Tibial artery (tissue), 4 donors: ENCODE measurements at regions not wholly inside any gene's neighbourhood (a gene's known extent, or its start where the extent isn't known, plus 50 kb on each side); places are given as distances from the start of the nearest gene placed in this dataset.

Experiments
- DNase-seq, 2 donors: peaks; one replicate each; pipeline ENCODE4 v3.0.0-alpha.2; 2019
- H3K27ac ChIP-seq, 2 donors: fragments of 200-600 bp; sonication (generic) in 1 of 2; 1 replicate in 1 of 2; 2 replicates in 1 of 2; pipeline ENCODE4 v1.5.1; 2018 to 2019; ENCODE audit warnings: mild to moderate bottlenecking in 1 of 2
- H3K27me3 ChIP-seq, 2 donors: fragments of 200-600 bp; sonication (generic) in 1 of 2; one replicate each; pipeline versions ENCODE4 v1.5.1 to v1.6.0; 2016 to 2019
- H3K36me3 ChIP-seq, 3 donors: fragments of 200-600 bp; sonication (generic) in 2 of 3; one replicate each; pipeline ENCODE4 v1.5.1; 2016 to 2019; ENCODE audit warnings: mild to moderate bottlenecking in 2 of 3
- H3K4me1 ChIP-seq, 4 donors: fragments of 200-600 bp; sonication (generic) in 2 of 4; 1 replicate in 3 of 4; 2 replicates in 1 of 4; pipeline ENCODE4 v1.5.1; 2016 to 2019
- H3K4me3 ChIP-seq, 2 donors: fragments of 200-600 bp; sonication (generic) in 1 of 2; 1 replicate in 1 of 2; 2 replicates in 1 of 2; pipeline ENCODE4 v1.5.1; 2018 to 2019; ENCODE audit warnings: mild to moderate bottlenecking in 2 of 2
- H3K9me3 ChIP-seq, 3 donors: fragments of 200-600 bp; sonication (generic) in 1 of 3; one replicate each; pipeline ENCODE4 v1.5.1; 2016 to 2019
- CTCF ChIP-seq, 2 experiments: fragments of 200-600 bp in 1 of 2; fragments of 450-650 bp in 1 of 2; IDR thresholded peaks; one replicate each; pipeline ENCODE4 v1.5.1; 2017 to 2019; ENCODE audit warnings: antibody characterized with exemption in 2 of 2, mild to moderate bottlenecking in 1 of 2, moderate library complexity in 1 of 2
- intact Hi-C: fragments of 100-400 bp; cut with DNase I; formaldehyde crosslinking; loops from one replicate; pipeline ENCODE4 v1.15.0; 2023; ENCODE audit warnings: low total_unique reads

GRCh38 chr12:70069221-70070105 is 173.8 kb upstream of the CNOT2 start:
- DNase-seq = no peak
- intact Hi-C loops = no loop called here

GRCh38 chr12:70070494-70071007 is 172.7 kb upstream of the CNOT2 start:
- H3K4me3 ChIP-seq = no peak overlapping the region
- H3K9me3 ChIP-seq = no peaks in the 10 kb centered on the region
- H3K27ac ChIP-seq = no peak overlapping the region
- H3K36me3 ChIP-seq = no peaks in the 10 kb centered on the region
- no peaks in the 10 kb centered on the region for H3K27me3 ChIP-seq
- no peak for TF ChIP-seq CTCF (IDR thresholded peaks at IDR 0.05)
- no peak for DNase-seq
- intact Hi-C loops = no loop called here
- no peaks in the 10 kb centered on the region for H3K4me1 ChIP-seq

More at GRCh38 chr12:70069221-70070105, 173.8 kb upstream of the CNOT2 start:
- no peak for TF ChIP-seq CTCF (IDR thresholded peaks at IDR 0.05)
- Histone ChIP-seq H3K36me3 (no peaks in the 10 kb centered on the region), H3K4me3 (no peak overlapping the region), H3K9me3 (no peaks in the 10 kb centered on the region), H3K27me3 (no peaks in the 10 kb centered on the region), H3K4me1 (no peaks in the 10 kb centered on the region), H3K27ac (no peak overlapping the region)

DNA sequence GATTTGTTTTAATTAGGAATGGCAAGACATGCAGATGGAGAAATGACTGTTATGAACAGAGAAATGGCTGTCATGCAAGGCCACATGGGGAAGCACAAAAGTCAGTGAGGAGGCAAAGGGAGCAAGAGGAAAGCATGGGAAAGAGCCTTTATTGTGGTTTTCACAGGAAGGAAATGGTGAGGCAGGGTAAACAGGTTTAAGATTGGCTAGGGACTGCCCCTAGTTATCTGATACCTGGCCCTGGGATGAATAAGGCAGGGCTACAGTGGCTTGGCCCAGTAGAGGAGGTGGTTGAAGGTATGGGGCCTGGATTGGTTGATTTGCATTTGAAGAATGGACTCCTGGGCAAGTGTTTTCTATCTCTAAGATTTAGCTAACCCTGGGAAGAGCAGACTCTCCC is 168.7 kb upstream of the CNOT2 start:
- no peak overlapping the region for H3K4me3 ChIP-seq
- no peaks in the 10 kb centered on the region for H3K36me3 ChIP-seq
- no peak for DNase-seq
- H3K9me3 ChIP-seq = no peaks in the 10 kb centered on the region
- no peak overlapping the region for H3K27ac ChIP-seq
- intact Hi-C loops = no loop called here
- no peak for TF ChIP-seq CTCF (IDR thresholded peaks at IDR 0.05)
- no peaks in the 10 kb centered on the region for H3K4me1 ChIP-seq
- H3K27me3 ChIP-seq = no peaks in the 10 kb centered on the region

- no peak for TF ChIP-seq CTCF (IDR thresholded peaks at IDR 0.05)
- Histone ChIP-seq H3K27ac (no peak overlapping the region), H3K4me3 (no peak overlapping the region), H3K4me1 (no peaks in the 10 kb centered on the region), H3K9me3 (no peaks in the 10 kb centered on the region), H3K36me3 (no peaks in the 10 kb centered on the region), H3K27me3 (no peaks in the 10 kb centered on the region)
- intact Hi-C loops = no loop called here
- no peak for DNase-seq
Observed at GRCh38 chr12:70077441-70077840, 165.8 kb upstream of the CNOT2 start.

DNA sequence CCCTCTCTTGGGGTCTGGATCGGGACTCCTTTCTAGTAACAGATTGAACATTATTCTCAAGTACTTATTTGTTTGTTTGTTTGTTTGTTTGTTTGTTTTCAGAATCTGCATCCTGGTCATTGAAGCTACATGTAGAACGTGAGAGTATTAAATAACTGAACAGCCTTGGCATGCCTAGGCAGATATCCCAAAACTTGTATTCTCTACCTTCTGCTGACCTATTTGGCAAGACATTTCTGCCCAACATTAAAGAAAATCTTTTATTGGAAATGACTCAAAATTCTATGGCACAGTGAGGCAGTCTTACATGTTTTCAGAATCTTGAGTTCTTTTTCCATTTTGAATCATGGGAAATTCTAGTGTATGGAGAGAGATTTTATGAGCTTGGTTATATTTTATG is 165.1 kb upstream of the CNOT2 start:
- Histone ChIP-seq H3K4me1 (no peaks in the 10 kb centered on the region), H3K36me3 (no peaks in the 10 kb centered on the region), H3K9me3 (no peaks in the 10 kb centered on the region), H3K27ac (no peak overlapping the region), H3K4me3 (no peak overlapping the region), H3K27me3 (no peaks in the 10 kb centered on the region)
- DNase-seq = no peak
- intact Hi-C loops = no loop called here
- no peak for TF ChIP-seq CTCF (IDR thresholded peaks at IDR 0.05)
